ENCODE measurements at regions not wholly inside any gene's neighbourhood (a gene's known extent, or its start where the extent isn't known, plus 50 kb on each side); places are given as distances from the start of the nearest gene placed in this dataset.

GRCh38 chr21:41107602-41108001 is 60.4 kb upstream of the BACE2 start:
- Mint-ChIP-seq H3K27me3 (ENCODE audit: low read depth) (peaks cover 12% of the 10 kb centered on the region), H3K4me1 (peaks cover 6 to 21% of the 10 kb centered on the region in 2 experiments), H3K4me3 (no peak overlapping the region), H3K9me3 (no peaks in the 10 kb centered on the region), H3K27ac (no peak overlapping the region), H3K36me3 (ENCODE audit: insufficient read depth in 1 of 3, low read depth in 3 of 3) (no peaks in the 10 kb centered on the region)
- no peaks in the 10 kb centered on the region for H3K9me3 ChIP-seq (ENCODE audit: control insufficient read depth, low read depth, low read length)
- H3K4ac ChIP-seq (ENCODE audit: low read depth, low read length), result no peak overlapping the region
- WGBS (ENCODE audit: extremely low coverage, insufficient read length, low lambda C conversion rate), result no CpG with 5 or more reads among the region's 11 CpGs
- no peak overlapping the region for H2BK15ac ChIP-seq (ENCODE audit: low read depth, low read length)
- H3K23ac ChIP-seq (ENCODE audit: insufficient read length, low read depth, low read length), result no peak overlapping the region
- H4K91ac ChIP-seq (ENCODE audit: insufficient read length, low read depth, low read length), result no peak overlapping the region
- H3K9ac ChIP-seq (ENCODE audit: extremely low read depth, insufficient read length, low read length), result no peak overlapping the region
- no peak overlapping the region for H3T11ph ChIP-seq (ENCODE audit: low read length)
- no peak overlapping the region for H2BK12ac ChIP-seq (ENCODE audit: insufficient read length, low read depth, low read length)
- H3K18ac ChIP-seq (ENCODE audit: insufficient read length, low read depth, low read length), result no peak overlapping the region
- DNase-seq, result no peak
- no peak overlapping the region for H2AK5ac ChIP-seq (ENCODE audit: insufficient read length, low read length)
- TF ChIP-seq, protein P1, sequence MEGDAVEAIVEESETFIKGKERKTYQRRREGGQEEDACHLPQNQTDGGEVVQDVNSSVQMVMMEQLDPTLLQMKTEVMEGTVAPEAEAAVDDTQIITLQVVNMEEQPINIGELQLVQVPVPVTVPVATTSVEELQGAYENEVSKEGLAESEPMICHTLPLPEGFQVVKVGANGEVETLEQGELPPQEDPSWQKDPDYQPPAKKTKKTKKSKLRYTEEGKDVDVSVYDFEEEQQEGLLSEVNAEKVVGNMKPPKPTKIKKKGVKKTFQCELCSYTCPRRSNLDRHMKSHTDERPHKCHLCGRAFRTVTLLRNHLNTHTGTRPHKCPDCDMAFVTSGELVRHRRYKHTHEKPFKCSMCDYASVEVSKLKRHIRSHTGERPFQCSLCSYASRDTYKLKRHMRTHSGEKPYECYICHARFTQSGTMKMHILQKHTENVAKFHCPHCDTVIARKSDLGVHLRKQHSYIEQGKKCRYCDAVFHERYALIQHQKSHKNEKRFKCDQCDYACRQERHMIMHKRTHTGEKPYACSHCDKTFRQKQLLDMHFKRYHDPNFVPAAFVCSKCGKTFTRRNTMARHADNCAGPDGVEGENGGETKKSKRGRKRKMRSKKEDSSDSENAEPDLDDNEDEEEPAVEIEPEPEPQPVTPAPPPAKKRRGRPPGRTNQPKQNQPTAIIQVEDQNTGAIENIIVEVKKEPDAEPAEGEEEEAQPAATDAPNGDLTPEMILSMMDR (conservative IDR thresholded peaks at IDR 0.05), result no peak
- no peak overlapping the region for H4K8ac ChIP-seq (replicated peaks; ENCODE audit: insufficient read length, low read depth, low read length)
- H2BK5ac ChIP-seq (ENCODE audit: insufficient read length, low read length), result no peak overlapping the region
- no peaks in the 10 kb centered on the region for H3K79me2 ChIP-seq (ENCODE audit: insufficient read depth, low read length)
- H2AFZ ChIP-seq (ENCODE audit: low read length), result no peak overlapping the region
- H3K27ac ChIP-seq (ENCODE audit: insufficient read length, low read depth, low read length), result no peak overlapping the region
- H3K27me3 ChIP-seq (ENCODE audit: insufficient read depth, low read length), result no peaks in the 10 kb centered on the region
- H4K20me1 ChIP-seq (ENCODE audit: control insufficient read depth, insufficient read depth, insufficient read length), result no peaks in the 10 kb centered on the region
- no peak overlapping the region for H2BK20ac ChIP-seq (ENCODE audit: low read depth, low read length, poor library complexity, severe bottlenecking)
- no peak overlapping the region for H3K4me2 ChIP-seq (ENCODE audit: insufficient read depth, insufficient read length, low read length)
- no peak overlapping the region for H3K56ac ChIP-seq (ENCODE audit: insufficient read length, low read depth, low read length)
- H3K4me1 ChIP-seq (ENCODE audit: insufficient read depth, low read length), result peaks cover 3% of the 10 kb centered on the region; the same call in 1 of the 2 replicates
- no peak overlapping the region for H4K5ac ChIP-seq (ENCODE audit: insufficient read length, low read depth, low read length)
- no peaks in the 10 kb centered on the region for H3K79me1 ChIP-seq (ENCODE audit: insufficient read depth, low read depth, low read length, poor library complexity, severe bottlenecking)
- H3K14ac ChIP-seq (ENCODE audit: insufficient read depth, low read length), result no peak overlapping the region
- no peak overlapping the region for H2BK120ac ChIP-seq (ENCODE audit: low read depth, low read length, poor library complexity, severe bottlenecking)
- no peaks in the 10 kb centered on the region for H3K23me2 ChIP-seq (ENCODE audit: insufficient read length, low read depth, low read length, poor library complexity, severe bottlenecking)

Data from H9 (cell line).